IMR-90 (cell line): ENCODE measurements at regions not wholly inside any gene's neighbourhood (a gene's known extent, or its start where the extent isn't known, plus 50 kb on each side); places are given as distances from the start of the nearest gene placed in this dataset.

Source experiments
- ATAC-seq: fragments of 200-7000 bp; cut with Tn5 transposase; 2 replicates; pipeline ENCODE4 v1.9.1; 2020; ENCODE audit warnings: low read depth, mild to moderate bottlenecking, moderate library complexity
- BruUV-seq: library from RNA; stranded (reverse); fragments of 400-500 nt; replicated peaks from 2 replicates; lab custom pipeline; 2021; lab: Mats Ljungman, UMichigan
- CTCF ChIA-PET: fragments of 300-600 bp; formaldehyde crosslinking; extraction: SDS; loops from one replicate; lab custom pipeline; 2021; ENCODE audit warnings: antibody characterized with exemption; lab: Yijun Ruan, JAX
- POLR2A ChIA-PET: fragments of 300-600 bp; sonication (Branson Sonifier 250); formaldehyde crosslinking; loops from one replicate; lab custom pipeline; 2022; ENCODE audit warnings: antibody characterized with exemption; ENCODE audit not compliant: unreplicated experiment; lab: Charles Lee
- DNase-seq: peaks from one replicate; pipeline ENCODE4 v3.0.0; 2013
- H2AFZ ChIP-seq: replicated peaks from 2 replicates; pipeline ENCODE3; 2013; ENCODE audit warnings: low read length, mild to moderate bottlenecking; ENCODE audit not compliant: poor library complexity
- H2AK5ac ChIP-seq: 2 replicates; pipeline ENCODE4 v1.6.1; 2013; ENCODE audit warnings: low read depth, low read length, inconsistent platforms
- H2AK9ac ChIP-seq: replicated peaks from 2 replicates; pipeline ENCODE3; 2013; ENCODE audit warnings: mild to moderate bottlenecking, low read depth, low read length, moderate library complexity; ENCODE audit not compliant: poor library complexity
- H2BK120ac ChIP-seq: 2 replicates; pipeline ENCODE4 v1.6.1; 2013; ENCODE audit warnings: low read depth, low read length, inconsistent platforms
- H2BK15ac ChIP-seq: 3 replicates; pipeline ENCODE4 v1.6.1; 2013; ENCODE audit warnings: low read depth, low read length, inconsistent platforms
- H2BK20ac ChIP-seq: 2 replicates; pipeline ENCODE4 v1.6.1; 2013; ENCODE audit warnings: low read depth, mild to moderate bottlenecking, inconsistent platforms, low read length, moderate library complexity
- H2BK5ac ChIP-seq: 2 replicates; pipeline ENCODE4 v1.6.1; 2013; ENCODE audit warnings: mild to moderate bottlenecking, low read depth, low read length, inconsistent platforms; ENCODE audit not compliant: poor library complexity, severe bottlenecking
- H3K14ac ChIP-seq: replicated peaks from 2 replicates; pipeline ENCODE4 v1.6.1; 2013; ENCODE audit warnings: low read depth, low read length, inconsistent platforms
- H3K18ac ChIP-seq: 2 replicates; pipeline ENCODE4 v1.6.1; 2013; ENCODE audit warnings: low read depth, low read length, control low read depth
- H3K23ac ChIP-seq: 2 replicates; pipeline ENCODE4 v1.6.1; 2013; ENCODE audit warnings: low read depth, low read length, inconsistent platforms
- H3K27ac ChIP-seq: 2 replicates; pipeline ENCODE4 v1.5.1; 2013; ENCODE audit warnings: mild to moderate bottlenecking, control low read depth, low read length; ENCODE audit not compliant: insufficient read depth
- H3K27me3 ChIP-seq: 2 replicates; pipeline ENCODE4 v1.6.1; 2013; ENCODE audit warnings: low read length; ENCODE audit not compliant: control insufficient read depth, insufficient read depth
- H3K36me3 ChIP-seq: 2 replicates; pipeline ENCODE4 v1.6.1; 2013; ENCODE audit warnings: low read length, mixed read lengths; ENCODE audit not compliant: control insufficient read depth, insufficient read depth
- H3K4ac ChIP-seq: 2 replicates; pipeline ENCODE4 v1.6.1; 2013; ENCODE audit warnings: low read depth, low read length, inconsistent platforms
- H3K4me1 ChIP-seq: 2 replicates; pipeline ENCODE4 v1.6.1; 2013; ENCODE audit warnings: low read length, mixed read lengths; ENCODE audit not compliant: control insufficient read depth, insufficient read depth
- H3K4me2 ChIP-seq: 2 replicates; pipeline ENCODE4 v1.6.1; 2013; ENCODE audit warnings: low read depth, mild to moderate bottlenecking, control low read depth, low read length, moderate library complexity
- H3K4me3 ChIP-seq: 2 replicates; pipeline ENCODE4 v1.5.1; 2013; ENCODE audit warnings: low read depth, mild to moderate bottlenecking, control low read depth, low read length, moderate library complexity; ENCODE audit not compliant: insufficient read depth
- H3K56ac ChIP-seq: 2 replicates; pipeline ENCODE4 v1.6.1; 2013; ENCODE audit warnings: low read length, inconsistent platforms; ENCODE audit not compliant: insufficient read depth; ENCODE audit errors: extremely low read depth
- H3K79me1 ChIP-seq, 2 experiments: 2 replicates each; pipeline ENCODE4 v1.6.1; 2013; ENCODE audit warnings: low read length in 2 of 2, inconsistent platforms in 1 of 2, low read depth in 1 of 2
- H3K9ac ChIP-seq: 2 replicates; pipeline ENCODE4 v1.6.1; 2013; ENCODE audit warnings: low read depth, low read length, control low read depth
- H3K9me1 ChIP-seq: 2 replicates; pipeline ENCODE4 v1.6.1; 2013; ENCODE audit warnings: low read length, inconsistent platforms; ENCODE audit not compliant: insufficient read depth
- H3K9me3 ChIP-seq: 2 replicates; pipeline ENCODE4 v1.6.1; 2013; ENCODE audit warnings: low read length; ENCODE audit not compliant: control insufficient read depth, insufficient read depth
- H4K20me1 ChIP-seq: 2 replicates; pipeline ENCODE4 v1.6.1; 2013; ENCODE audit warnings: low read length, inconsistent platforms; ENCODE audit not compliant: insufficient read depth
- H4K5ac ChIP-seq: 2 replicates; pipeline ENCODE4 v1.6.1; 2013; ENCODE audit warnings: mild to moderate bottlenecking, low read depth, low read length, control low read depth
- H4K8ac ChIP-seq, 2 experiments: 2 replicates each; pipeline ENCODE4 v1.6.1; 2013; ENCODE audit warnings: low read depth in 2 of 2, low read length in 2 of 2, control low read depth in 1 of 2, inconsistent platforms in 1 of 2
- H4K91ac ChIP-seq: 2 replicates; pipeline ENCODE4 v1.6.1; 2013; ENCODE audit warnings: low read depth, low read length, inconsistent platforms; ENCODE audit not compliant: insufficient read depth
- MAFK ChIP-seq: IDR thresholded peaks from 2 replicates; pipeline ENCODE4 v1.6.1; 2012; ENCODE audit warnings: low read depth, low read length, improper control_type of control experiment
- RAD21 ChIP-seq: IDR thresholded peaks from 2 replicates; pipeline ENCODE4 v1.6.1; 2012; ENCODE audit warnings: low read length, improper control_type of control experiment
- RFX5 ChIP-seq: IDR thresholded peaks from 2 replicates; pipeline ENCODE4 v1.8.0; 2012; ENCODE audit warnings: low read depth, mild to moderate bottlenecking, low read length, moderate library complexity
- WGBS, 2 experiments: methylation state at CpG; one replicate each; pipeline versions ENCODE4 v1.1.5 to v1.1.7; 2013; ENCODE audit warnings: missing lambda C conversion rate in 2 of 2; ENCODE audit not compliant: insufficient read length in 1 of 2; ENCODE audit errors: extremely low coverage in 2 of 2; 5-methylcytosine and 5-hydroxymethylcytosine counted together
- dilution Hi-C: fragments of 300-500 bp; cut with HindIII; formaldehyde crosslinking; loops from one replicate; pipeline ENCODE4 v1.14.3; 2018; ENCODE audit warnings: low sequenced_read_pairs; ENCODE audit not compliant: unreplicated experiment
- in situ Hi-C: fragments of 300-500 bp; cut with MboI; formaldehyde crosslinking; loops from 3 replicates; pipeline ENCODE4 v1.14.3; 2019; ENCODE audit warnings: low sequenced_read_pairs, inconsistent platforms, mixed read lengths
- intact Hi-C: fragments of 100-400 bp; cut with micrococcal nuclease; formaldehyde crosslinking; loops from 2 replicates; pipeline ENCODE4 v1.10.0; 2022

DNA sequence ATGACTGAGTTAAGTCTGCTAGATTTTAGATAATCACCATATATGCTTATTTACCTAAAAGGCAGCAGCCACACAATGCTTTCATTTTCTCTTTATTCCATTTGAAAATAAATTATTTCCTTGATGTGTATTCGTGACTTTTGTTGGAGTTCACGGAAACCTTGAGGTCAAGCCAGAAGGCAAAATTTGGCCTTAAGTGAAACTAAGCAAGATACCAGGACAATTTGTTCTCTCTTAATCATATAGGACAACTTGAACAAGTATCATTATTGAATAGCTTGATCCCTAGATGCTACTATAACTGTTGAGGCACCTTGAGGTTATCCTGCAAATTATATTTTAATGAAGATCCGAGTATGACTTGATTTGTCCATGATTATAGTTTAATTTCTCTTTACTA is 429.2 kb upstream of the DACH1 start:
- Histone ChIP-seq H3K14ac (no peak overlapping the region), H3K4ac (no peak overlapping the region), H2BK15ac (no peak overlapping the region), H3K27ac (no peak overlapping the region), H4K20me1 (no peaks in the 10 kb centered on the region), H3K56ac (no peak overlapping the region), H2BK20ac (no peak overlapping the region), H3K9ac (no peak overlapping the region), H4K5ac (no peak overlapping the region), H2AK9ac (no peak overlapping the region), H2AFZ (no peak overlapping the region), H3K4me3 (no peak overlapping the region), H2BK5ac (no peak overlapping the region), H3K36me3 (no peaks in the 10 kb centered on the region), H3K27me3 (no peaks in the 10 kb centered on the region), H3K9me1 (no peaks in the 10 kb centered on the region), H3K9me3 (peaks cover 4% of the 10 kb centered on the region; the same call in 1 of the 2 replicates), H4K91ac (no peak overlapping the region), H3K4me1 (no peaks in the 10 kb centered on the region), H2BK120ac (no peak overlapping the region), H4K8ac (no peak overlapping the region), H3K23ac (no peak overlapping the region), H3K79me1 (no peaks in the 10 kb centered on the region), H3K18ac (no peak overlapping the region), H2AK5ac (no peak overlapping the region), H3K4me2 (no peak overlapping the region)
- intact Hi-C loops: no loop called here
- no TSS peak for BruUV-seq
- in situ Hi-C loops: no loop called here
- ChIA-PET POLR2A (no interaction called here), CTCF (no interaction called here)
- WGBS, 2 experiments: no CpG with 5 or more reads among the region's 3 CpGs
- ATAC-seq: no peak
- TF ChIP-seq RFX5 (no peak), RAD21 (no peak), MAFK (no peak)
- DNase-seq: no peak
- dilution Hi-C loops: no loop called here
